Neutrophil (primary cell): ENCODE measurements at regions not wholly inside any gene's neighbourhood (a gene's known extent, or its start where the extent isn't known, plus 50 kb on each side); places are given as distances from the start of the nearest gene placed in this dataset.

ENCODE experiments used
- H3K27ac ChIP-seq: fragments of 200-600 bp; sonication (generic); 2 replicates; pipeline ENCODE4 v1.5.1; 2016; ENCODE audit warnings: mild to moderate bottlenecking, moderate library complexity
- H3K27me3 ChIP-seq: fragments of 200-600 bp; sonication (generic); 2 replicates; pipeline ENCODE4 v1.6.0; 2016; ENCODE audit warnings: mild to moderate bottlenecking
- H3K36me3 ChIP-seq: fragments of 200-600 bp; sonication (generic); 2 replicates; pipeline ENCODE4 v1.5.1; 2017
- H3K4me1 ChIP-seq, 2 experiments: fragments of 200-600 bp in 1 of 2; sonication (generic) in 1 of 2; 1 replicate in 1 of 2; 2 replicates in 1 of 2; pipeline versions ENCODE4 v1.5.1 to v1.6.1; 2013 to 2016; ENCODE audit warnings: low read depth in 1 of 2, low read length in 1 of 2, mild to moderate bottlenecking in 1 of 2, moderate library complexity in 1 of 2; ENCODE audit not compliant: control insufficient read depth in 1 of 2, insufficient read depth in 1 of 2
- H3K4me3 ChIP-seq, 2 experiments: fragments of 200-600 bp in 1 of 2; sonication (generic) in 1 of 2; 1 replicate in 1 of 2; 2 replicates in 1 of 2; pipeline ENCODE4 v1.5.1; 2013 to 2016; ENCODE audit warnings: low read depth in 1 of 2, low read length in 1 of 2, mild to moderate bottlenecking in 1 of 2, moderate library complexity in 1 of 2
- H3K9me3 ChIP-seq: fragments of 200-600 bp; sonication (generic); 2 replicates; pipeline ENCODE4 v1.5.1; 2016
- TF ChIP-seq, protein P1 (sequence below): fragments of 200-600 bp; sonication (generic); IDR thresholded peaks from 2 replicates; pipeline ENCODE4 v1.5.1; 2016; ENCODE audit warnings: antibody characterized with exemption

DNA sequence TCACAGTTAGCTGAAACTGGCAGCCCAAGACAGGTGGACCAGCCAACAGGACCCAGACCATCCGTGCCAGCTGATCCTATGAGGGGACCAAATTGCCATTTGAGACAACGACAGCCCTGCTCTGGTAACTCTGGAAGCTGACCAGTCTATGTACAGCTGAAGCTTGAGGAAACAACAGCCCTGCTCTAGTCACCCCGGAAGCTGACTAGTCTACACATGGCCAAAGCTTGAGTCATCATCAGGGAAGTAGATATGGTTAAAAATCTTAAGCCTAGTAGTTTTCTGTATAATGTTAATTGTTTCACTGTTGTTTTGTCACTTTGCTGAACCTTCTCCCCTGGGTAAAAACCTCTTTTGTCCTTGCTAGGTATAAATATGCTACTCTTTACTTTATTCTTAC is 905.4 kb upstream of the NDST4 start:
- Histone ChIP-seq H3K27ac (no peak overlapping the region), H3K36me3 (no peaks in the 10 kb centered on the region), H3K27me3 (no peaks in the 10 kb centered on the region), H3K4me1 (peaks cover 0 to 16% of the 10 kb centered on the region in 2 experiments), H3K4me3 (no peak overlapping the region), H3K9me3 (peaks cover 17% of the 10 kb centered on the region)
- TF ChIP-seq, protein P1, sequence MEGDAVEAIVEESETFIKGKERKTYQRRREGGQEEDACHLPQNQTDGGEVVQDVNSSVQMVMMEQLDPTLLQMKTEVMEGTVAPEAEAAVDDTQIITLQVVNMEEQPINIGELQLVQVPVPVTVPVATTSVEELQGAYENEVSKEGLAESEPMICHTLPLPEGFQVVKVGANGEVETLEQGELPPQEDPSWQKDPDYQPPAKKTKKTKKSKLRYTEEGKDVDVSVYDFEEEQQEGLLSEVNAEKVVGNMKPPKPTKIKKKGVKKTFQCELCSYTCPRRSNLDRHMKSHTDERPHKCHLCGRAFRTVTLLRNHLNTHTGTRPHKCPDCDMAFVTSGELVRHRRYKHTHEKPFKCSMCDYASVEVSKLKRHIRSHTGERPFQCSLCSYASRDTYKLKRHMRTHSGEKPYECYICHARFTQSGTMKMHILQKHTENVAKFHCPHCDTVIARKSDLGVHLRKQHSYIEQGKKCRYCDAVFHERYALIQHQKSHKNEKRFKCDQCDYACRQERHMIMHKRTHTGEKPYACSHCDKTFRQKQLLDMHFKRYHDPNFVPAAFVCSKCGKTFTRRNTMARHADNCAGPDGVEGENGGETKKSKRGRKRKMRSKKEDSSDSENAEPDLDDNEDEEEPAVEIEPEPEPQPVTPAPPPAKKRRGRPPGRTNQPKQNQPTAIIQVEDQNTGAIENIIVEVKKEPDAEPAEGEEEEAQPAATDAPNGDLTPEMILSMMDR, result no peak

DNA sequence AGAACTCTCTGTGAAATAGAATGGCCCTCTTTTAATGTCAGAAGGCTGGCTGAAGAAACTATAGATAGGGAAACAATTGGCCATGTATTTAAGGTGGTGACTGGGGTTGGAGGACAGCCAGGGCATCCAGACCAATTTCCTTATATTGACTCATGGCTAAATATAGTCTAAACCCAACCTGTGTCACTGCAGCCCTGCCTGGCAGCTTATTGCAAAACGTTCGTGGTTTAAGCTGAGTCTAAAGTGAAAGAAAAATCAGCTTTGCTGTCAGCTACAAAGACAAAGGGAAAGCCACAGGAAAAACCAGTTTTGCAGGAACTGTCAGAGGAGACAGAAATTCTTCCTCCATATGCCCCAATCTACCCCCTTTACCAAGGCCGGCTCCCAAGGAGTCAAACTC is 902.8 kb upstream of the NDST4 start:
- no peak overlapping the region for H3K4me3 ChIP-seq
- peaks cover 0 to 16% of the 10 kb centered on the region in 2 experiments for H3K4me1 ChIP-seq
- H3K27ac ChIP-seq, result no peak overlapping the region
- H3K27me3 ChIP-seq, result no peaks in the 10 kb centered on the region
- H3K9me3 ChIP-seq, result peaks cover 17% of the 10 kb centered on the region
- no peaks in the 10 kb centered on the region for H3K36me3 ChIP-seq
- TF ChIP-seq, protein P1, result no peak

DNA sequence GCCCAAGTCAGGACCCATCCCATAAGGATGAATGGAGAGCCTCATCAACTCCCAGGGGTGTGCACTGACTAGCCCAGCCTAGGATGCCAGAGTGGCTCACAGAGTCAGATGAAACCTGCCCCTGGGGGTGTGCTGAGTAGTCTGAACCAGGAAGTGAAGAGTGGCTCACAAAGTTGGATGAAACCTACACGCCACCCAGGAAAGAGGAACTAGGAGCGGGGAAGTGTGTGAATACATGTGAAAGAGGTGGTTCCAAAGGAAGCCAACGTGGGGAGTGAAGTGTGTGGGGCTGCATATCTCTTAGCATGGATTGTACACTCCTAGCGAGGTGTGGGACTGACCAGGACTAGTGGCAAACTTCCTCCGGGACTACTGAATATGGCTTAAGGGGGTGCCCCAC is 902.1 kb upstream of the NDST4 start:
- no peaks in the 10 kb centered on the region for H3K27me3 ChIP-seq
- H3K4me1 ChIP-seq, result peaks cover 0 to 16% of the 10 kb centered on the region in 2 experiments
- TF ChIP-seq, protein P1, result no peak
- no peaks in the 10 kb centered on the region for H3K36me3 ChIP-seq
- H3K9me3 ChIP-seq, result peaks cover 17% of the 10 kb centered on the region
- no peak overlapping the region for H3K4me3 ChIP-seq
- no peak overlapping the region for H3K27ac ChIP-seq

DNA sequence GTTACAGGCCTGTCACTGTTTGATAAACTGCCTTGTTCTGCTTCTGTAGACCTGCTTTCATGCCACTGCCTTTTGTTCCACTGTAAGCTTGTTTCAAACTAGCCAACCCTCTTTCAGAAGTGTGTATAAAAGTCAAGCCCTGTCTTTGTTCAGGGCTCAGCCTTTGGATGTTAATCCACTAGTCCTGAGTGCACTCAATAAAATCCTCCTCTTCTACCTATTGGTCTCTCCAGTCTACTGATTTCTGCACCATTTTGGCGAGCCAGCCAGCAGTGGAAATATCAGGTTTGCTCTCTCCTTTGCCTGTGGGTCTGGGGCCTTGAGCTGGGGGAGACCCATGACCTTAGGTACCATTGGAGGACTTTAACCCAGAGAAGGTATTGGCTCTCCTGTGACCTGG is 901.6 kb upstream of the NDST4 start:
- Histone ChIP-seq H3K9me3 (peaks cover 12% of the 10 kb centered on the region), H3K4me3 (no peak overlapping the region), H3K27ac (no peak overlapping the region), H3K36me3 (no peaks in the 10 kb centered on the region), H3K27me3 (no peaks in the 10 kb centered on the region), H3K4me1 (peaks cover 0 to 16% of the 10 kb centered on the region in 2 experiments)
- TF ChIP-seq, protein P1, result no peak

DNA sequence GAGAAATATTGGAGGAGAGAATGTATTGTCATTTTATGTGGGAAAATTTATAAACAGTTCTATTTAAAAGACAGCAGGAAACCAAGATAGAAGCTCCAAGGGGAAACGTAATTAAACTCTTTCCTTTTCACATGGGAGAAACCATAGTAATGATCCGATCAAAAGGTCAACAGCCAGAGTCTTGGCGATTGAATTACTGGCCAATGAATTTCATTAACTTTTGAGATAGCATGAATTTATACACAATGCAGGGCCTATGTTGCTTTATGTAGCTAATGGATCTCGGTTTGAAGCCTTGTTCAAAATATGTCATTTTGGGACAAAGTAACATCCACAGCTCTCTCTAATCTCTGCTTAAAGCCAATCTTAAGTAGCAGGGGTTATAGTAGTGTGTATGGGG is 897.5 kb upstream of the NDST4 start:
- TF ChIP-seq, protein P1, result no peak
- H3K4me3 ChIP-seq, result no peak overlapping the region

DNA sequence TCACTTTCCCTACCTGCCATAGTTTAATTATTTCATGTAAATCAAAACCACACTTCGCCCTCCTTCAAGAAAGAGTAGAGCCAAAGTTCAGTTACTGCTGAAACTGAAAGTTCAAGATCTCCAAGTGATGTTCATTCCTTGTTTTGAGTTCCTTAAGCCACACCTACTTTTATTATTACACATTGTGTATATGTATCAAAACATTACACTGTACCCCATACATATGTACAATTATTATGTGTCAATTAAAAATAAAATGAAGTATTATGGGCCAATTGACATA is 892.3 kb upstream of the NDST4 start:
- Histone ChIP-seq H3K27ac (no peak overlapping the region), H3K36me3 (no peaks in the 10 kb centered on the region), H3K27me3 (no peaks in the 10 kb centered on the region), H3K4me1 (no peaks in the 10 kb centered on the region), H3K4me3 (no peak overlapping the region), H3K9me3 (no peaks in the 10 kb centered on the region)
- TF ChIP-seq, protein P1, result no peak

More for the DNA sequence above, 897.5 kb upstream of the NDST4 start:
- Histone ChIP-seq H3K4me1 (peaks cover 0 to 2% of the 10 kb centered on the region in 2 experiments), H3K9me3 (peaks cover 11% of the 10 kb centered on the region), H3K27ac (no peak overlapping the region), H3K36me3 (no peaks in the 10 kb centered on the region), H3K27me3 (no peaks in the 10 kb centered on the region)
